Stimulated activated CD4-positive, alpha-beta T cell treated with anti-CD3 and anti-CD28 coated beads, TNF-alpha, amount 100 ng/mL, for 4 hours (primary cell): ENCODE measurements at regions not wholly inside any gene's neighbourhood (a gene's known extent, or its start where the extent isn't known, plus 50 kb on each side); places are given as distances from the start of the nearest gene placed in this dataset.
"Not testable (repeated sequence)": the region's sequence is repeated elsewhere in the genome, so short reads cannot be mapped to it uniquely, and the experiment has no call there.

Experiments
- DNase-seq, 3 experiments: peaks; one replicate each; pipeline ENCODE4 v3.0.0-alpha.2; 2020; ENCODE audit warnings: low read depth in 3 of 3

DNA sequence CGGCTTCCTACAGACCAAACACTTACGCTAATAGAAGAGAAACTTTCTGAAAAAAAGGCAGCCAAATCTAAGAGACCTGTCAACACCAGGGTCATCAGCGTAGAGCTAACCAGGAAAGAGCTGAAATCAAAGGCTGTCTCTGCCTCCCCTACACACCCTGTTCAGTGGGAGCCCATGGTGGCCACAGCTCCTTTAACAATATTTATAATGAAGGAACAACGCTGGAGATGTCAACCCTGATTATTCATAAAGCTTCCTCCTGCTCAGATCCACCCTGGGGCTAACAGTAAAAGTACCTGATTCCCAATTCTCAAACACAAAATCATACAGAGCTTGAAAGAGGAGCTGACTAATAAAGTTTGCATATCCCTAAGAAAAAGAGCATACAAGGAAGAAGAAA, 133.7 kb downstream of the ANXA2 start:
- DNase-seq: no peak

DNA sequence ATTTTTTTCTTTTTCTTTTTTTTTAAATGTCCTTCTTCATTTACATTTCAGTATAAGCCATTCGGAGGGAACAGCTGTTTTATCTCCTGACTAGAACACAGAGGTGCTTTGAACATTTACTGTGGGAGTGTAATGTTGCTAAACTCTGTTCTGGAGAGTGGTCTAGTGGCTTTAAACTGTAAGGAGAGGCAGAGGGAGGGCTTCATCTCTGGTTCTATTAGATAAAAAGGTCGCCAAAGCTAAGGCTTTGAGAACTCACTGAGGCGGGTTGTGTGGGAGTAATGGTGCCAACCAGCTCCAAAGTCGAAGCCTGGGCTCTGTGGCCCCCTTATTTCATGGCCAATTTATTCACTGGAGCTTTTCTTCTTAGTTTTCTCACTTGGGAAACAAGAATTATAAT, 133.2 kb downstream of the ANXA2 start:
- no peak for DNase-seq

DNA sequence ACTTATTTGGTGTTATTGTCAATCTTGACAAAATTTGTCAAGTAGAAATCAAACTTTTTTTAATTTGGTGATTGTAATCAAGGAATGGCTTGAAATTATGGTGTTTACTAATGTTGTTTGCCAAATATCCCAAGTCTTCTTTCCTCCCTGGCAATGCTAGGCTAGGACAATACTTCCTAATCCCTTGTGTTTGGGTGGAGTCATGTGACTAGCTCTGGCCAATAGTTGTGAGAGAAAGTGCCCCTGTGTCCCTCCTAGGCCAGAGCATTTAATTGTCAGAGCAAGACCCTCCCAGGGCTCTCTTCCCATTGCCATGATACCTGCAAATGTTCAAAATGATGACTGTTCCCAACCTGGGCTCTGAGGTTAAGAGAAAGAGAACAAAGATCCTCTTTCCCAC, 132.7 kb downstream of the ANXA2 start:
- DNase-seq: no peak

DNA sequence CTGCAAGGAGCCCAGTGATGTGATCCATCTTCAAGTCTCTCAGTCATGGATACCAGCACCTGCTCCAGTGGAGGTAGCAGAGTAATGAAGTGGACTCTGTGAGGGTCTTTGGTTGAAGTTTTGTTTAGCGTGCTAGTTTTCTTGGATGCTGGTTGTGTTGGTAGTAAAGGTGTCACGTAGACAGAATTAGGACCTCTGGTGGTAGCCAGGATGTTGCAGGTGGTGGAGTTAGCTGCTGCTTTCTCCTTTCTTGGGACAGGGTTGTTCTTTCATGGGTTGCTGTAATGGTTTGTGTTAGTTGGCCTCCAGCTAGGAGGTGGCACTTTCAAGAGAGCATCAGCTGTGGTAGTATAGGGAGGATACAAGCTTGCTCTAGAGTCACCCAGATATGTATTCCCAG, 125.2 kb downstream of the ANXA2 start:
- no peak for DNase-seq

DNA sequence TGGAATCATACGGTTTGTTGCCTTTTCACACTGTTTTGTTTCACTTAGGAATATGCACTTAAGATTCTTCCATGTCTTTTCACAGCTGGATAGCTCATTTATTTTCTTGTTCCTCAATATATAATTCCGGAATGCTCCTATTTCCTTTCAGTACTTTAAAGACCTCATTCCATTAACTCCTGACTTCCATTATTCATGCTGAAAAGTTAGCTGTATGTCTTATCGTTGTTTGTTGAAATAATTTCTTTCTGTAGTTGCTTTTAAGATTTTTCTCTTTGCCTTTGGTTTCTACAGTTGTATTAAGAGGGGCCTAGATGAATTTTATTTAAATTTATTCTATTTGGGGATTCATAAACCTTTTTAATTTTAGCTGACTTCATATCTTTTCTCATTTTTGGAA, 122.2 kb downstream of the ANXA2 start:
- no peak for DNase-seq

DNA sequence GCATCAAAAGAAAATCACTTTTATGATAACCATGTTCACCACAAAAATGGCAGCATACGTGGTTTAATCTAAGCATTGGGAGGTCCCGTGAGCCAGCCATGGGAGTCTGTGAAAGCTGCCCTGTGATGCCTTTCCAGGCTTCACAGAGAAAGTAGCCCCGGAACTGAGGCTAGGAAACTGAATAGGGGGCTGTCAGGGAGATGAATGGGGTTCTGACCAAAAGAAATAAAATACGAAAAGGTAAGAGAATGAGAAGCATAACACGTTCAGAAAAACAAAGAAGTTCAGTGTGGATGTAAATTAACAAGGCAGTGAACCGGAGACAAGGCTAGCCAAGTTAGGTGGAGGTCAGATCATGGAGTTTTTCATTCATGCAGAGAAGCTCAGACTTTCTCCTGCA, 118.9 kb downstream of the ANXA2 start:
- no peak for DNase-seq

DNA sequence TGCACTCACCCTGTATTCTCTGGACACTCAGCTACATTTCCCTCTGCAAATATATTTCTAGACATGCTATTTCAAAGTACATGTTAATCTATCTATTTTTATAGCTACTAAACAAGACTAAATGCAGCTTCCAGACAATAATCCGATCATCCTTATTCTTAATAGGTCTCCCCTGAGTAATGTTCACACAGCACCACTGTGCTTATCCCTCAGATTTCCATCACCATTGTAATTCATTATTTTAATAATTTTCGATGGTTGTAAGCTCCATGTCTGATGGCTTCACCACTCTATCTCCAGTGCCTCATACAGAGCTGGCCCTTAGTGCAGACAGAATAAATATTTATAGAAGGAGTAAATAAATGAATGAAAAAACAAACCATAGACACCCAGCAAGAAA, 117.5 kb downstream of the ANXA2 start:
- DNase-seq: no peak

DNA sequence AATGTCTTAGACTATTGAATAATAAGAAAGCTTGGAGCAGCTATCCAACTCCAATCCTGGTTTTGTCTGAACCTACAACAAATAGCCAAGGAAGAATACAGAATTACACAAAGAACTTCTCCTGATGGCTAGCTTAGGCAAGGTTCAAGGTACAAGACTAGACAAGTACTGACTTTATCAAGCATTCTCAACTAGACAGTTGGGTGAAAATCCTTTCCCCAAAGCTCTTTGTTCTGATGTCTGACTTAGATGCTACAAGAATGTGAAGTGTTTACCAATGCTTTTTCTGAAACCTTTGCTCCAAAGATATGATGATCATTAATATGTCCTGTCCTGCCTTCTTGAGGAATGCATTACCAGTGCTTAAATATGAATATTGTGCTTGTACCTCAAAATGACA, 113.8 kb downstream of the ANXA2 start:
- no peak for DNase-seq

DNA sequence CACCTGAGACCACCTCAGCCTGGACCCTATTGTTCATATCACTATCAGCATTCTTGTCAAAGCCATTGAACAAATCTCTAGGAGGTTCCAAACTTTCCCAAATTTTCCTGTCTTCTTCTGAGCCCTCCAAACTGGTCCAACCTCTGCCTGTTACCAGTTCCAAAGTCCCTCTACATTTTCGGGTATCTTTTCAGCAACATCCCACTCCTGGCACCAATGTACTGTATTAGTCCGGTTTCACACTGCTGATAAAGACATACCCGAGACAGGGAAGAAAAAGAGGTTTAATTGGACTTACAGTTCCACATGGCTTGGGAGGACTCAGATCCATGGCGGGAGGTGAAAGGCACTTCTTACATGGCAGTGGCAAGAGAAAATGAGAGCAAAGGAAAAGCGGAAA, 101.9 kb downstream of the ANXA2 start:
- DNase-seq: not testable (repeated sequence)

DNA sequence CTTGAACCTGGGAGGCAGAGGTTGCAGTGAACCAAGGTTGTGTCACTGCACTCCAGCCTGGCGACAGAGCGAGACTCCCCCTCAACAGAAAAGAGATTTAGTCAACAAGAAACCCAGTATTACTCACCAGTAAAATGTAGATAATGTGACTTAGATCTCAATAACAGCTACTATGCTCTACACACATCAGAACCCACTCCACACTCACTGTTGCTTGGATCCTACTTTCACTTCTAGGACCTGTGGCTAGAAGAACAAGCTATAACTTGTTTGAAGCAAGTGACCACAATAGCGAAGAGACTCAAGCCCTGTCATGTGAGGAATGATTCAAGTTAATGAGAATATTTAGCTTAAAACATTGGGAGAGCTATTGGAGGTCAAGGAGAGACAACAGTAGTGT, 100.7 kb downstream of the ANXA2 start:
- DNase-seq: no peak
